Stimulated activated CD8-positive, alpha-beta memory T cell treated with anti-CD3 and anti-CD28 coated beads, Interleukin-7, amount 100 ng/mL, for 1 hour (primary cell): ENCODE measurements at regions not wholly inside any gene's neighbourhood (a gene's known extent, or its start where the extent isn't known, plus 50 kb on each side); places are given as distances from the start of the nearest gene placed in this dataset.

Source experiments
- DNase-seq, 2 donors: peaks; one replicate each; pipeline ENCODE4 v3.0.0-alpha.2; 2020; ENCODE audit warnings: low read depth in 2 of 2

DNA sequence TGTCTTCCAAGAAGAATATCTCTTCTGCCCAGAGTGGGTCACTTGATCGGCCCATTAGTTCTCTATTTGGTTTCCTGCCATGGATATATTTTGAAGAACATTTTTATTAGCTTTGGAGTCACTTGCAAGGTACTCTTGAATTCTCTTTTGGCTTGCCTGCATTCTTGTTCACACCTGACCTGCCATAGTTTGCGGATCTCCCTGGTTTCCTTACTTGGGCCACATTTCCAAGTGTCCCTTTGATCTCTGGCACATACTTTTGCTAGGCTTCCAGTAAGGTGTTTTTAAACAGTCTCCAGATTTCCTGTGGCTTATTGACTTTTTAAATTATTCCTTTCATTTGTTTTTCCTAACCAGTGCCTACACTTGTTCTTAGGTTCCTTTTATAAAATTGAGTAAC is 488.5 kb upstream of the MDFIC2 start:
- no peak for DNase-seq

DNA sequence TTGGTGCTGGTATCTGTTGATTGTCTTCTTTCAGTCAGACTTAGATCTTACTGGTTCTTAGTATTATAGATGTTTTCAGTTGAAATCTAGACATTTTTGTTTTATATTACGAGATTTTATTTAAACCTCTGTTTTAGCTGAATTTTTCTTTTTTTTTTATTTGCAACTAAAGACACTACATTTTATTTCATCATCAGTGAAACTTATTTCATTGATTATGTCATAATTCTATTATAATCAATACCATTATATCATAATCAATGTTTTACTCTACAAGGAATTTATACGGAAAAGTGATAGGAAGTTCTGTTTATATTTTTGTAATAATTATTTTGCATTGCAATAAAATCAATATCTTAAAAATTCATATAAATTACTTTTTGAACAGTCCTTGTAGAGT is 477.4 kb upstream of the MDFIC2 start:
- no peak for DNase-seq

DNA sequence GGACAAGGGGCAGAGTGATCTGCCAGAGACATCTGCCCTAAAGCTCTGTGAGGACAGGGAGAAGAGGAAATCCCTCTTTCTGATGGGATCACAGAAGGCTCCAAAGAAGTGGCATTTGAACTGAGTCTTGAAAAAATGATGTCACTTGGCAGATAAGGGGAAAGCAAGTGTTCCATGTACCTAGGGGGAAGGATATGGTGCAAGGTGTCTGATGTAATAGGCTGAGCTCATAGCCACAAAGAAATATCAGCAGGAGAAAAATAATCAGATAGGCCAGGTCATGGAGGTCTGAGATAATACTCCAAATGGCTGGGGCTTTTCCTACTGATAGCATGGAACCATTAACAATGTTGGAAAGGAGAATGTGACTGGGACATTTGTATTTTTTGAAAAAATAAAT is 468.4 kb upstream of the MDFIC2 start:
- no peak for DNase-seq

DNA sequence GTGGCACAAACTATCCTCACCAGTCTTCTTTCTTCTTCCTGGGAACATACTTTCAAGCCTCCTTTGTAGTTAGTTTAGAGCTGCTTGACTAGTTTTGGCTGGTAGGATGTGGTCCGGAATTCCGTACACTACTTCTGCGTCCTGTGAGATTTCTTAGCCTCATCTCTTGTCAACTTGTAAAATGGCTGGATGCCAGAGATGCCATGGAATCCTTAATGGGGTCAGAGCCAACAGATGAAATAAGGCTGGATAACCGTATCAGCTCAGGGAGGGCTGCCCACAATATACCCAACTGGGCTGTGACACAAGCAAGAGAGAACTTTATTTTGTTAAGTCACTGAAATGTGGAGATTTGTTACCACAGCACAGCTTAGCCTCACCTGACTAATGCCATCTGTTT is 466.9 kb upstream of the MDFIC2 start:
- DNase-seq: no peak

DNA sequence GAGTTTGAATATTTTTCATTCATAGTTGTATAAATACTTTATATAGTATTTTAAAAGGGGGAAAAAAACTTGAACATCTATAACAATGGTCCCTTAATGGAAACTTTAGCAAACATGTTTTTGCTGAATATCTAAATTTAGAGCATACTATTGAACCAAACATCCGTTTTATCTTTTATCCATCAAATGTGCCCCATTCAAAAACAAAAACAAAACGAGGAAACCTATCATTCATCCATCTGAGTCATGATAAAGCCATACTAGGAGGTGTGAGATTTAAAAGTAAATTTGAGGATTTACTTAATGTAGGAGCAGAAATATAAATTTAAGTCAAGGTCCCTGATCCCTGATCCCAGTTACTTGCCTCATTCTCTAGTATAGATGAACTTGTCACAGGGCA is 463.6 kb upstream of the MDFIC2 start:
- DNase-seq: no peak

DNA sequence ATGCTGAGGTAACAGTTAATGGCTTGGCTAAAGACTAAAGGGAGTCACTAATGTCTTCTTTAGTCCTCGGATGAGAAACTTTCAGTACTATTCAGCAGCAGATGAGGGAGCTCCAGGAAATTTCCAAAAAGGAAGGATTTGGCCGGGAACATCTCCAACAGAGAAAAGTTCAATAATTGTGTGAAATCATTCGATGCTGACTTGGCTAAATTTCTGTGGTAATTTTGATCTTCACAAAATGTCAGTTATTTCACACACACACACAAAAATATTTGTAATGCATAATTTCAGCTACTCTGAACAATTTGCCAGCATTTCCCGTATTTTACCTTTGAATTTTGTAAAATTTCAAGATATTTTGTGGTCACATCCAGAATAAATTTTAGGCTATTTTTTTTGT is 462.8 kb upstream of the MDFIC2 start:
- no peak for DNase-seq

DNA sequence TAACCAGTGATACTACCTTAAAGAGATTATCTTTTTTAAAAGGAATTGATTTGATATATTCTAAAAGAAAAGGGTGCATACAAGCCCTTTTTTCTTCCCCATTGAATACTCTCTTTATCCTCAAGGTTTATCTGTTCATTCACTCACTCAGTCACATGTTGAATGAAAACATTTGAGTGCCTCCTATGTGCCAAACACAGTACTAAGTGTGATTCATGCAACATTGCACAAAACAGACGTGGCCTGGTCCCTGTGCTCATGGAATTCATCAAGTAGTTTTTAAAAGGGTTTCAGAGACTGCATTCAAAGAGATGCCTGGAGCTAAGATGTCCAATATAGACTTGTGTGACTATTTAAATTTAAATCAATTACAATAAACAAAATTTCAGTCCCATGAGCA is 462.2 kb upstream of the MDFIC2 start:
- no peak for DNase-seq

DNA sequence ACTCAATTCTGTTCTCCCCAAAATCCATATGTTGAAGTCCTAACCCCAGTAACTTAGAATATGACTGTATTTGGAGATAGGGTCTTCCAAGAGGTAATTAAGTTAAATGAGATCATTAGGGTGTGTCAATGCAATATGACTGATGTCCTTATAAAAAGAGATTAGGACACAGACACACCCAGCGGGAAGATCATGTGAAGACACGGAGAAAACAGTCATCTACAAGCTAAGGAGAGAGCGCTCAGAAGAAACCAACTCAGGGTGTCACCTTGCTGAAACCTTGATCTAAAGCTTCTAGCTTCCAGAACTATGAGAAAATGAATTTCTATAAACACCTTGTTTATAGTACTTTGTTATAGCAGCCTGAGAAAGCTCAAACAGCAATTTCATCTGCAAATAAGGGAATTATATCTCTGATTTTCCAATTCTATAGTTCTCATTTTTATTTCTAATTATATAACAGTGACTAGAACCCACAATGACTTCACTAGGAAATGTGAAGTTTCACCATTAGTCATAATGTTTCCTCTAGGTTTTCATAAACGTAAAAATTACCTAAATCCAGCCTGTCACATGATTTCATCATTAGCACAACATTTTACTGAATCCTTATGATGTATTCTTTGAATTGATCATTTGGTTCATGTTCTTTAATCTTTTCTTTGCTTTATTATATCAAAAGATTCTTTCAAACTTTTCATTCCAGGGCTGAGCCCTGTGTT is 459.1 kb upstream of the MDFIC2 start:
- no peak for DNase-seq

DNA sequence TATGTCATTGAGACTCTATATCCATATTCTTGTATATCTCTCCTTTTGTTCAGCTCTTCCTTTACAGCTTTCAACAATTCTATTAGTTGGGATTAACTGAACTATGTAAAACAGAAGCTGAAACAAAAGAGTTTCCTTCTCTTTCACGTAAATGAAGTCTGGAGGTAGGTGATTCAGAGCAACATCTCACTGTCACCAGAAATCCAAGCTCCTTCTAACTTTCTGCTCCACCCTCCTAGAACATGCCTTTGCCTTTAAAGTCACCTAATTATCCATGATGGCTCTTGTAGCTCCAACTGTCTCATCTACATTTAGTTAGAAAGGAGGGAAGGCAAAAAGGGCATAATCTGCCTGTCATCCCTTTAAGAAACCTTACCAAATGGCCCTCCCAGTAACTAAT is 458.2 kb upstream of the MDFIC2 start:
- no peak for DNase-seq

DNA sequence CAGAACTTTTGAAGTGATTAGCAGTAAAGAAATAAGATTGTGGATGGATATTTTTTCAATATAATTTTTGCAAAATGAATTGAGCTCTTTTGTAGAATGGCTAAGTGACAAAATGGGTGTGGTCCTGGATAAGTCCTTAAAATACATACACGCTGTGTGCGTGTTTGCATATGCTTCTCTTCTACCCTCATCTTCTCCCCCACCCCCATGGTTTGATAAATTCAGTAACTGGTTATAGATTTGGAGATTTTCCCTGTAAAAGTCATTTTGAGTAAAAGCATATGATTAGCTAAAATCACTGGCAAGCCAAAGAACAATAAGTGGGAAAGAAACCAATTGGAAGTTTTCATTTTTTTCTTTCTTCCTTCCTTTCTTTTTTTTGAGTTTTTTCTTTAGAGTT is 453.9 kb upstream of the MDFIC2 start:
- DNase-seq: no peak

DNA sequence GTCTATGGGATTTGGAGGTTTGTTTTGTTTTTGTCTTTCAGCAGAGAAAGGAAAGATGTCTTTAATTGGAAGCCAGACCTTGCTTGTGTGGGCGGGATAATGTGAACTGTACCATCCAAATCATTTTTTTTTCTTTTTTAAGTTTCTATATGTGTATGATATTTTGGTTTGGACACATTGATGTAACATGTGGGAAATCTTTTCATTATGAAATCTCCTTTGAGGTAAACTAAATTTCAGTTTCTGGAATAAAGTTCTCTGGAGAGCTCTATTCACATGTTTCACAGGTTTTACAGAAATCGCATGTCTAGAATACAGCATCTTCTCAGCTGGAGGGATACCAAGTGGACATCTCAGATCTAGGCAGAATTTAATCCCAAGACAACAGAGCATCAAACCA is 451.5 kb upstream of the MDFIC2 start:
- no peak for DNase-seq

DNA sequence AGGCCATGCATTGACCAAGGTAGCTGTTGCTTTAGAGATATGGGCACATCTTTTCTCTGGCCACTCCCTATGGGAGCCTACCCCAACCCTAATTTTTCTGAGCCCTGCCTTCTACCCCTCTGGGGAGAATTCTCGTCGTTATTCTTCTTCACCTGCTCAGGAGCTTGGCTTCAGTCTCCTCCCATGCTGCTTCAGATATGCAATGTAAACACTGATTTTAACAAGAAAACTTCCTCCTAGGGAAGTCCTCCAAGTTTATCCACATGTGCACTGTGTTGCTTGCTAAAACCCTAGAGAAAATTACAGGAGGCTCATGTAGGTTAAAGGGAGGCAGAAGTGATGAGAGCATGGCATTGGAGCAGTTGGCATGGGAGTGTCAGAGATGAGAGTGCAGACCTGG is 445.2 kb upstream of the MDFIC2 start:
- DNase-seq: no peak

DNA sequence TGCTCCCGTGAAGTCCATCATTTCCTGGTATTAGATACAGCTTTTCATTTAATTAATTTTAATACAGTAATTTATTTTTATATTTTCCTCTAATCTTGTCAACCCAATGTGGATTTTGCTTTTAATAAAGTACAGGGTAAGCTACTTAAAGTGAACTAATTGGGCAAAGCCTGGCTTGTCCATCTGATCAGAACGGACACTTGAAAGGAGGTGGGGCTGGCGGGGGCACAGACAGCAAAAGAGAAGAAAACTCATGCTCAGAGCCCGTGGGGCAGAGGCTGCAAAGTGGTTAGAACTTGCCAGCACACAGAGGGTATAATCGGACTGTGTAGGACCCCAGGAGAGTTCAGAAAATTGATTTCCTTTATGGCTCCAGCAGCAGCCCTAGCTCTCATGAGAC is 443.1 kb upstream of the MDFIC2 start:
- no peak for DNase-seq

DNA sequence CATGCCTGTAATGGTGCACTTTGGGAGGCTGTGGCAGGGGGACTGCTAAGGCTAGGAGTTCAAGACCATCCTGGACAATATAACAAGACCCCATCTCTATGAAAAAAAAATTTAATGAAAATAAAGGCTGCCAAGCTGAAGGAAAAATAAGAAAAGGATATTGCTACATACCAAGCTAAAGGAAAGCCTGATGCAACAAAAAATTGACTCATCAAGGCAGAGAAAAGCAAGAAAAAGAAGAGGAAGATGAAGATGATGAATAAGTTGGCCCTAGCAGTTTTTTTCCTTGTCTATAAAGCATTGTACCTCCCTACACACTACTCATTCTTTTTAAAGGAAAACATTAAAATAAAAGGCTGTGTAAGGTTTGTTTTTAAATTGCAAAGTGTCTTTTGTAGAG is 441.9 kb upstream of the MDFIC2 start:
- no peak for DNase-seq

DNA sequence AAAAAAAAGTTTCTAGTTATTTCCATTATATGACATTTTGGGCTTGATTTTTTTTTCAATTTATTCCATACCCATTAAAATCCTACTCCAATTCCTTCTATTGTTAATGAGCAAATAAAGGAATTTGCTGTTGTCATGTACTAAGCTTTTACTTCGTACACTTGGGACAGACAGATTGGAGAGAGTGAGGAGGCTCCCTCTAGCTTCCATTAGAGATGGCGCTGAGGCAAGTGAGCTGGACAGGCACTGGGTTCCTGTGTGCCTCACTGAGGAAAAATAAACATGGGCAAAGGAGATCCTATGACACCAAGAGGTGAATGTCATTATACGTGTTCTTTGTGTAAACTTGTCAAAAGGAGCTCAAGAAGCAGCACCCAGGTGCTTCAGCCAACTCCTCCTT is 441.1 kb upstream of the MDFIC2 start:
- no peak for DNase-seq

DNA sequence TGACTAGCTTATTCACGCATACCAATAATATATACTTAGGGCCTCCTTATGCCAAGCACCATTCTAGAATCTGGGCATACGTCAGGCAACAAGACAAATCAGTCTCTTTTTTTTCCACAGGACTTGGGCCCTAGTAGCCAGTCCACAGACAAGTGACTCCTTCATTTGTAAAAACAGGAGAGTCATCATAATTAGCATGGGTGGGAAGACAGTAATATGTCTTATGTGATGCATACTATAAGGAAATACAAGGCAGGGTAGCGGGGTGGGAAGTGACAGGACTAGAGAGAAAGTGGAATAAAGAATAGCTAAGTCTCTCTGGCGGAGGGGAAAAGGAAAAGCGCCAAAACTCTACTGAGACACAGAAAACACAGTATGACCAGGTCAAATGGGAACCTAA is 439.6 kb upstream of the MDFIC2 start:
- no peak for DNase-seq

DNA sequence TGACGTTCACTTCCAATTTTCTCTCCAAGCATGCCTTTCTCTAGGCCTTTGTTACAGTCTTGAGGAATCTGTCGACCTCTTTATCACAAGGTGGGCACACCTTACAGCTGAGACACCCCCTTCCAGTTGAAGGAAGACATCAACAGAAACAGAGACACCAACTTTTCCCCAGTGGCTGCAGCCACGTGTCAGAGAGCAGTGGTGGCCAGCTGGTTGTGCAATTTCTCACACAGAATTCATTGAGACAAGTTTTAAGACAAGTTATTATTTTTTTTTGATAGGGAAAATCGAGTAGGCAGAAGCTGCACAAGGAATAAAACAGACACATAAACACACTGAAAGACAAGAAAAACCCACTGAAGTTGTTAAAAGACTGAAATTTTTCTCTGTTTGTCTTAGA is 436.7 kb upstream of the MDFIC2 start:
- DNase-seq: no peak

DNA sequence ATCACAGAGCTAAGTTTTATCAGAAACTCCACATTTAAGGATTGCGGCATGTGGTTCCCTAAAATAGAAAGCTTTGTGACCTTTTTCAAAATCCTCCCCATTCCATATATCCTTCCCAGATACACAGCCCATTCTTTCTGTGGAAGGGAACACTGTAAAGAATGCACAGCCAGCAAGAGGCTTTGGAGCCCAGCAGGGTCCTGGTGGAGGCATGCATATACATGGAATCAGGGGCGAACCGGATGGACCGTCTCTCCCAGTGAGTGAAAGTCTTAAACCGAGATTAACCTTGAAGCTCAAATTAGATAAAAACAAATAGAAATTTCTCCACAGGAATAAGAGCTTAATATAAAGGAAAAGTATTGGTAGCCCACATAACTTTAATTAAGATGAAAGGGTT is 436.2 kb upstream of the MDFIC2 start:
- no peak for DNase-seq

DNA sequence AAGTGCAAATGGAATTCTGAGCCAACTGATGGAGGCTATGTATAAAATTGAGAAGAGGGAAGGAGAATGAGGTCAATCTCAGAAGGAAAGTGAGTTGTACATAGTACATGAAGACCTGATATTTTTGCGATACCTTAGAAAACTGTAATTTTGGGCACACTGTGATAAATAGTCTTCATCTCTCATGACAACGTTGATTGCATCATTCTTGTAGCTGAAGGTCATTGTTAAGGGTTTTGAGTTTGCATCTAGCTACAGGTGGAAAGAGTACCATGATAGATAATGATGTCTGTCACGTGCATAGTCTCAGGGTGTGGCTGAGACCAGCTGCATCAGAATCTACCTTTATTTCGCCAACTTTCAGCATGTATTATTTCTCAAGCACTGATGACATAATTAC is 435.4 kb upstream of the MDFIC2 start:
- no peak for DNase-seq

DNA sequence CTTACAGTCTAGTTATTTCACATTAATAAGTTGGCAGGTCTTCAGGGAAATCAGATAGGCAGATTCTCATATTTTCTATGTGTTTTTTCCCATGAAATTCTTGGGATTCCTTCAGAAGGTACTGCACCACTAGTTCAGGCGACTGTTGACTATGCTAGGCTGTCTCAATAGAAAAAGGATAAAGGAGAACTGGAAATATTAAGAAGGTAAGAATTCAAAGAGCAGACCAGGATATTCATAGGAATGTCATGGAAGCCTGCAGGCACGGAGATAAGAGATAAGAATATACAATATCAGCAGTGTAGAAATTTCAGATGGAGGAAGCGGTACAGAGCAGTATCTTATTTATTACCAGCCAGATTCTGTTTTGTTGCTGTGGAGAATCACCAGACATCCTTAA is 432.1 kb upstream of the MDFIC2 start:
- no peak for DNase-seq

DNA sequence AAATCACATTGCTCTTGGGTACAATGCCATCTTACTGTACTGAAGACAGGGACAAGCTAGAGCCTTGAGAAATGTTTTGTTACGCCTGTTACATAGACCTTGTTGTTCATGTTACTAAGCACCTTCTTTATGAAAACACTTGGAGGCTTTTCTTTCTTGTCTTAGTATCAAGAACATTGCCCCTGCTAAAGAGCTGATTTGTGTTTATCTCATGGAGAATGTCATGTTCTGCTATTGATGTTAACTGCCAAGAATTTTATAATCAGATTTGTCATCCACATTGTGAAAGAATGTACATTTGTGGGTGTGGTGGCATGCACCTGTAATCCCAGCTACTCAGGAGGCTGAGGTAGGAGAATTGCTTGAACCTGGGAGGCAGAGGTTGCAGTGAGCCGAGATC is 431.3 kb upstream of the MDFIC2 start:
- no peak for DNase-seq

DNA sequence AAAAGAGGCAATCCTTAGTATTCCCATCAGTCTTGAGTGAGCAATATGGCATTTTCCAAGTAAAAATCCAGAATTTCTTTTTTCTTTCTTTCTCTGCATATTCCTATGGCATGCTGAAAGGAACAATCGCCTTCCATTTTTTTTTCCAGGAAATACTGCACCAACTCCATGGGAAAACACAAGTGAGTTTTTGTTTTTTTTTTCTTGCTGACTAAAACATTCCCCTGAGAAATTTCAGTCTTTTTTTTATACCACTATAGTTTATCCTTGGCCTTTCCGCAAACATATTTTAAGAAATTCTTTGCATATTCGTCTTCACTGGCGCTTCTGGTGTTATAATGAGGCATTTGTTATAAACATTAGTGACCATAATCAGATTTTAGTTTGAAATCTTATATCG is 429.6 kb upstream of the MDFIC2 start:
- no peak for DNase-seq

DNA sequence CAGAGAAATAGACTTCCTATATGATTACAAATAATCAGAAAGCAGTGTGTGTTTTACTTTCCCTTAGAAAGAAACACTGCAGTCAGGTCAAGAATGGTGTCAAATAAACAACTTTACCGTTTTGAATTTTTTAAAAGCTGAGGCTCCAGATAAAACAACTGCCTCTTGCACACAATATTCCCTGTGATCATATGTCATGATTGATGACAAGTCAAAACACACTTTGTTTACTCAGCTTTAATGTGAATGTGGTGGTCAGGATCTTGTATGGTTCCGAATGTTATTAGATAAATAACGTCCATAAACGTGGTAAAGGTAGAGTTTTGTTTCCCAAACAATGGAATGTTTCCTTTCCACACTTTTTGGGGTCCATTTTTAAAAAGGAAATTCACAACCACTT is 428.4 kb upstream of the MDFIC2 start:
- DNase-seq: no peak

DNA sequence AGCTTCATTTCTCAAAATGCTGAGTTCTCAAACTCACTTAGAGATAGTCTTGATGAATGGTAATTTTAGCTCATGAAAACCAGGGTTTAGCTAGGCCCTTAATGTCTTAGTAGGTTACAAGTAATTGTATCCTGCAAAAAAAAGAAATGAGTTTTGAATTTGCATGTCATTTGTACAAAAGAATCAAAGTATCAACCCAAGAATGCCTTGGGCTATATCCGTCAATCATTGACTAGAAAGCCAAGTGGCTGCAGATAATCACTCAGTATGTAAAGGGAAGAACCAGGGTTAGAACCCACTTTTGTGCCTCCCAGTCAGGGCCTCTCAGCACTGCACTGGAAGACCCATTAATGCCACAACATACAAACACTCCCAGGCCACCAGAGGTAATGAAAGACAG is 427.6 kb upstream of the MDFIC2 start:
- DNase-seq: no peak

DNA sequence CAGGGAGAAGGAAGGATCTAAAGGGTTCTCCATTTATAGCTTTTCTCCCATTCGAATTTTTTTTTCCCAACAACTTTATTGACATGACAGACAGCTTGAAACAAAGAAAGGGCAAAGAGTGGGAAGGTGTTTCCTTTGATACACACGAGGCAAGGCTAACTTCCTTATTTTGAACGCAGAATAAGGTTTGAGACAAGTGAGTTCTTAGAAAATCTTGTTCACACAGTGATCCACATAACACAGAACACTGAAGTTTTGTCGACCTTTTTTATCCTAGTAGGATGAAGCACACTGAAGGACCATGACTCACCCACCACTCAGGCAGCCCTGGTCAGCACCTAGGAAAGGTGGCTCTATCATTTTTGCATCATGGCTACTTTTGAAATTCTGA is 425.8 kb upstream of the MDFIC2 start:
- DNase-seq: no peak
